Vagina (tissue), 2 donors: ENCODE measurements at regions not wholly inside any gene's neighbourhood (a gene's known extent, or its start where the extent isn't known, plus 50 kb on each side); places are given as distances from the start of the nearest gene placed in this dataset.

ENCODE experiments used
- CTCF ChIP-seq, 3 experiments: fragments of 450-650 bp in 2 of 3; fragments of 200-600 bp in 1 of 3; sonication (generic) in 1 of 3; IDR thresholded peaks; one replicate each; pipeline ENCODE4 v1.5.1; 2017 to 2019; ENCODE audit warnings: antibody characterized with exemption in 3 of 3, mild to moderate bottlenecking in 2 of 3, moderate library complexity in 2 of 3
- POLR2AphosphoS5 ChIP-seq, 2 donors: sonication (generic); formaldehyde crosslinking; IDR thresholded peaks; one replicate each; pipeline ENCODE4 v1.9.0; 2017; ENCODE audit warnings: antibody characterized with exemption in 2 of 2, mild to moderate bottlenecking in 2 of 2, low read depth in 1 of 2; ENCODE audit not compliant: insufficient read depth in 1 of 2

- TF ChIP-seq CTCF (IDR thresholded peaks at IDR 0.05) (no peak), POLR2AphosphoS5 (IDR thresholded peaks at IDR 0.05; ENCODE audit: insufficient read depth in 1 of 2, low read depth in 1 of 2) (no peak)
These were observed 507.7 kb downstream of the FAM181B start for GRCh38 chr11:82225930-82226329.
